ENCODE measurements at regions not wholly inside any gene's neighbourhood (a gene's known extent, or its start where the extent isn't known, plus 50 kb on each side); places are given as distances from the start of the nearest gene placed in this dataset.

- Histone ChIP-seq H3K9me3 (replicated peaks in 1 of 2; ENCODE audit: control insufficient read depth in 1 of 2, insufficient read depth in 1 of 2, low read length in 2 of 2) (no peaks in the 10 kb centered on the region), H3K36me3 (replicated peaks in 1 of 2; ENCODE audit: control insufficient read depth in 1 of 2, insufficient read depth in 2 of 2, low read length in 2 of 2) (no peaks in the 10 kb centered on the region), H3K4me1 (ENCODE audit: control insufficient read depth in 1 of 2, insufficient read depth in 2 of 2, low read length in 2 of 2) (no peaks in the 10 kb centered on the region), H3K9ac (ENCODE audit: insufficient read depth, low read length, poor library complexity, severe bottlenecking) (no peak overlapping the region), H3K27ac (ENCODE audit: low read depth in 1 of 2, low read length in 2 of 2) (no peak overlapping the region), H4K20me1 (ENCODE audit: insufficient read depth, low read length) (no peaks in the 10 kb centered on the region), H3K79me2 (ENCODE audit: insufficient read depth, low read length) (no peaks in the 10 kb centered on the region), H3K4me3 (replicated peaks in 1 of 3; ENCODE audit: low read depth in 2 of 3, low read length in 3 of 3) (no peak overlapping the region), H2AFZ (ENCODE audit: insufficient read depth, low read depth, low read length, poor library complexity, severe bottlenecking) (no peak overlapping the region), H3K4me2 (replicated peaks; ENCODE audit: extremely low read depth, low read length, poor library complexity, severe bottlenecking) (no peak overlapping the region), H3K27me3 (ENCODE audit: control insufficient read depth in 2 of 2, insufficient read depth in 2 of 2, low read length in 2 of 2) (no peaks in the 10 kb centered on the region)
- no peak for TF ChIP-seq CTCF (IDR thresholded peaks at IDR 0.05)
- H3K4me3 Mint-ChIP-seq: no peak overlapping the region
- peaks cover 0 to 14% (median 3%) of the 10 kb centered on the region in 3 donors for H3K27me3 Mint-ChIP-seq (ENCODE audit: low read depth in 3 of 3)
- no peaks in the 10 kb centered on the region for H3K9me3 Mint-ChIP-seq
- DNase-seq: no peak
- no peak overlapping the region for H3K27ac Mint-ChIP-seq
- intact Hi-C loops (cut with micrococcal nuclease): no loop called here
- H3K4me1 Mint-ChIP-seq: no peaks in the 10 kb centered on the region
- no peaks in the 10 kb centered on the region for H3K36me3 Mint-ChIP-seq
- 92% methylated on average over 10 of the region's 11 CpGs for WGBS (ENCODE audit: insufficient coverage)
Measured at GRCh38 chr10:80713398-80713928, 175.8 kb downstream of the SH2D4B start.

GRCh38 chr10:80714566-80714965, 176.9 kb downstream of the SH2D4B start:
- H3K4me3 ChIP-seq (replicated peaks in 1 of 3; ENCODE audit: low read depth in 2 of 3, low read length in 3 of 3): no peak overlapping the region
- H3K9me3 Mint-ChIP-seq: no peaks in the 10 kb centered on the region
- no peak overlapping the region for H2AFZ ChIP-seq (ENCODE audit: insufficient read depth, low read depth, low read length, poor library complexity, severe bottlenecking)
- intact Hi-C loops (cut with micrococcal nuclease): no loop called here
- WGBS (ENCODE audit: insufficient coverage): 90% methylated on average over 2 of the region's 11 CpGs
- no peaks in the 10 kb centered on the region for H3K36me3 Mint-ChIP-seq
- no peak overlapping the region for H3K9ac ChIP-seq (ENCODE audit: insufficient read depth, low read length, poor library complexity, severe bottlenecking)
- DNase-seq: no peak
- H3K9me3 ChIP-seq (replicated peaks in 1 of 2; ENCODE audit: control insufficient read depth in 1 of 2, insufficient read depth in 1 of 2, low read length in 2 of 2): no peaks in the 10 kb centered on the region
- peaks cover 0 to 14% (median 3%) of the 10 kb centered on the region in 3 donors for H3K27me3 Mint-ChIP-seq (ENCODE audit: low read depth in 3 of 3)
- H3K4me3 Mint-ChIP-seq: no peak overlapping the region
- no peaks in the 10 kb centered on the region for H3K36me3 ChIP-seq (replicated peaks in 1 of 2; ENCODE audit: control insufficient read depth in 1 of 2, insufficient read depth in 2 of 2, low read length in 2 of 2)
- no peak overlapping the region for H3K4me2 ChIP-seq (replicated peaks; ENCODE audit: extremely low read depth, low read length, poor library complexity, severe bottlenecking)
- no peak overlapping the region for H3K27ac Mint-ChIP-seq
- no peak overlapping the region for H3K27ac ChIP-seq (ENCODE audit: low read depth in 1 of 2, low read length in 2 of 2)
- H3K79me2 ChIP-seq (ENCODE audit: insufficient read depth, low read length): no peaks in the 10 kb centered on the region
- no peaks in the 10 kb centered on the region for H3K4me1 ChIP-seq (ENCODE audit: control insufficient read depth in 1 of 2, insufficient read depth in 2 of 2, low read length in 2 of 2)
- H4K20me1 ChIP-seq (ENCODE audit: insufficient read depth, low read length): no peaks in the 10 kb centered on the region
- no peaks in the 10 kb centered on the region for H3K4me1 Mint-ChIP-seq
- no peak for TF ChIP-seq CTCF (IDR thresholded peaks at IDR 0.05)
- no peaks in the 10 kb centered on the region for H3K27me3 ChIP-seq (ENCODE audit: control insufficient read depth in 2 of 2, insufficient read depth in 2 of 2, low read length in 2 of 2)
